Left lobe of liver (tissue), 2 donors: ENCODE measurements at regions not wholly inside any gene's neighbourhood (a gene's known extent, or its start where the extent isn't known, plus 50 kb on each side); places are given as distances from the start of the nearest gene placed in this dataset.

Source experiments
- ATAC-seq: fragments of 200-7000 bp; cut with Tn5 transposase; one replicate; pipeline ENCODE4 v1.9.1; 2020; ENCODE audit warnings: mild to moderate bottlenecking, moderate library complexity
- DNase-seq: peaks from one replicate; pipeline ENCODE4 v3.0.0-alpha.2; 2020; ENCODE audit warnings: low spot score
- donor health status: DM: no; HTN: no; CAD: no; lungs with moderate emphysema.
- donor health status: DM: no; HTN: yes; CAD: no.

GRCh38 chr11:112508750-112509149 is 248.1 kb upstream of the PLET1 start:
- no peak for DNase-seq
- no peak for ATAC-seq

- no peak for DNase-seq
- no peak for ATAC-seq
Measured at GRCh38 chr11:112509300-112509699, 248.6 kb upstream of the PLET1 start.

- no peak for DNase-seq
- no peak for ATAC-seq
Measured at GRCh38 chr11:112511271-112511670, 250.6 kb upstream of the PLET1 start.

- DNase-seq (no peak), ATAC-seq (no peak)
Measured at GRCh38 chr11:112511911-112512310, 251.3 kb upstream of the PLET1 start.

GRCh38 chr11:112513417-112513816 is 252.8 kb upstream of the PLET1 start:
- no peak for DNase-seq
- no peak for ATAC-seq

GRCh38 chr11:112514011-112514740 is 253.5 kb upstream of the PLET1 start:
- DNase-seq, result no peak
- ATAC-seq, result no peak

GRCh38 chr11:112516261-112516660 is 255.6 kb upstream of the PLET1 start:
- no peak for ATAC-seq

GRCh38 chr11:112516755-112517154 is 256.1 kb upstream of the PLET1 start:
- no peak for ATAC-seq
- DNase-seq, result no peak

More at GRCh38 chr11:112516261-112516660, 255.6 kb upstream of the PLET1 start:
- DNase-seq, result no peak

- no peak for DNase-seq
- ATAC-seq, result no peak
Measured at GRCh38 chr11:112518371-112518770, 257.7 kb upstream of the PLET1 start.

- DNase-seq (no peak), ATAC-seq (no peak)
Measured at GRCh38 chr11:112519751-112520150, 259.1 kb upstream of the PLET1 start.

GRCh38 chr11:112520354-112520753 is 259.7 kb upstream of the PLET1 start:
- DNase-seq (no peak), ATAC-seq (no peak)

- DNase-seq, result no peak
- ATAC-seq, result no peak
Measured at GRCh38 chr11:112522536-112522935, 261.9 kb upstream of the PLET1 start.

GRCh38 chr11:112523031-112523430 is 262.4 kb upstream of the PLET1 start:
- ATAC-seq, result no peak
- no peak for DNase-seq

GRCh38 chr11:112523477-112523876 is 262.8 kb upstream of the PLET1 start:
- no peak for DNase-seq
- peak; percentile 29 for ATAC-seq

GRCh38 chr11:112523951-112524350 is 263.3 kb upstream of the PLET1 start:
- ATAC-seq, result peak; percentile 16

GRCh38 chr11:112524798-112525197 is 264.1 kb upstream of the PLET1 start:
- DNase-seq (no peak), ATAC-seq (peak; percentile 55)

More at GRCh38 chr11:112523951-112524350, 263.3 kb upstream of the PLET1 start:
- no peak for DNase-seq

GRCh38 chr11:112525270-112525669 is 264.6 kb upstream of the PLET1 start:
- peak; percentile 55 for ATAC-seq

GRCh38 chr11:112525844-112526590 is 265.4 kb upstream of the PLET1 start:
- no peak for DNase-seq

More at GRCh38 chr11:112525270-112525669, 264.6 kb upstream of the PLET1 start:
- no peak for DNase-seq

GRCh38 chr11:112526699-112527416 is 266.2 kb upstream of the PLET1 start:
- ATAC-seq, result no peak
- DNase-seq, result no peak

More at GRCh38 chr11:112525844-112526590, 265.4 kb upstream of the PLET1 start:
- ATAC-seq, result no peak

- ATAC-seq, result no peak
- DNase-seq, result no peak
Measured at GRCh38 chr11:112529071-112529470, 268.4 kb upstream of the PLET1 start.

GRCh38 chr11:112532506-112532905 is 271.8 kb upstream of the PLET1 start:
- DNase-seq (no peak), ATAC-seq (no peak)
